Stimulated activated naive CD8-positive, alpha-beta T cell treated with anti-CD3 and anti-CD28 coated beads, Interleukin-15, Interleukin-2, amounts not matched to agents 100 U/mL and 50 U/mL, for 24 hours (primary cell): ENCODE measurements at regions not wholly inside any gene's neighbourhood (a gene's known extent, or its start where the extent isn't known, plus 50 kb on each side); places are given as distances from the start of the nearest gene placed in this dataset.
"Not testable (repeated sequence)": the region's sequence is repeated elsewhere in the genome, so short reads cannot be mapped to it uniquely, and the experiment has no call there.

Experiments used
- ATAC-seq: fragments of 150-1000 bp; cut with Tn5 transposase; one replicate; pipeline ENCODE4 v1.10.0; 2021
- DNase-seq: peaks from one replicate; pipeline ENCODE4 v3.0.0; 2021

DNA sequence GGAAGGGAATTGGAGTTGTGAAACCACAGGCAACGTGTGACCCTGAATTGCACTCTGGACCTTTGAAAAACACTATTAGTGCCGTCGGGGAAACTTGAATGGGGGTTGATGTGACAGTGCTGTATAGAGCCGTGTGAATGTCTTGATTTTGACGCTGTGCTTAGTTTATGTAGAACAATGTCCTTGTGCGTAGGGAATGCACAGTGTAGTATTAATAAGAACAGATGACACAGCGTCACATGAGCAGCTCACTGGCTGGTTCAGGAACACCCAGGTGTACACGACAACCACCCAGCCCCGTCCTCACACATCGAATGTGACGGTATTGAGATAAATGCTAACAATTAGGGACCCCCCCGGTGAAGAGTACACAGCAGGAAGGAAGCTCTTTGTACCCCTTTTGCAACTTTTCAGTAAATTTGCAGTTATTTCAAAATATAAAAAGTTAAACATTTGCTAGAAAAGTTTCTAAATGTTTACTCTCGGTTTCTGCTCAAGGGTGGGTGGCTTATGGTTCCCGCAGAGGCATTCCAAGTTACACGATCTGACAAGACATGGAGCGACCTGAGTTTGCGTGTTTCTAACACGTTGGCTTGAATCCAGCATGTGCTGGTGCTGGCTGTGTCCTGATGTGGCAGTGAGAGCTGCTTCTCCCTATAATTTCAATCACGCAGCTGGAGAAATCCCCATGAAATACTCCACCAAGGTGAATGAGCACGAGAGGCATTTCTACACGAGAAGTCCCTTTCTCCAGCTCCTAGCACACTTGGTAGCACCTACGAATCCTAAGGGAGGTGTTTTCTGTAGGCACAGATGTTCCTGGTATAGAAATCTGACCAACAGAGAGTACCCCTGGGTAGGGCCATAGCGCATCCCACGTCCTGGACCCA is 208.0 kb upstream of the EXOC2 start:
- DNase-seq = no peak
- no peak for ATAC-seq

DNA sequence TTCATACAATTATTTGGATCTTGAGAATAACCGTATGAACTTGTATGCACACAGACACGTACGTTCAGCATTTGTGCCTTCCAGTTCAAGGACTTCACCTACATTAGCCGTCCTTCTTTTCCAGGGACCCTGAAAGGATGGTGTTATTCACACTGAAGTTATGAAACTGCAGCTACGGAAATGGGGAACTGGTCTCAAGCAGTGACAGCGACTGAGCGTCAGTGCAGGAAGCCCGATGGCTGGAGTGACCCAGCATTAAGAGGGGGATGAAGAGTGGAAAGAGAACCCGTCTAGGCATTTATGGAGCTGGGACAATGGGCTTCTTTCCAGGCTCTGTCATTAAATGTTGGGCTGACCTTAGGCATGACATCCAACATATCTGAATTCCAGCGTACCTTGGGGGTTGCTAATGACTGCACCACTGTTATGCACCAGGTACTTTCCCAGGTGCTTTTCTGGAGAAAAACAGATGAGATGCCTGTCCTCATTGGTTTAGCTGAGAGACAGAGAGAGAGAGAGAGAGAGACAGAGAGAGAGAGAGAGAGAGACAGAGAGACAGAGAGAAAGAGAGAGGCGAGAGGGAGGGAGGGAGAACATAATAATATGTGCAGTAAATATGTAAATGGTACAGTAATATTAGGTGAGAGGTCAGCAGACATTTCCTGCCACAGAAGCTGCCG is 204.7 kb upstream of the EXOC2 start:
- DNase-seq = no peak
- no peak for ATAC-seq

DNA sequence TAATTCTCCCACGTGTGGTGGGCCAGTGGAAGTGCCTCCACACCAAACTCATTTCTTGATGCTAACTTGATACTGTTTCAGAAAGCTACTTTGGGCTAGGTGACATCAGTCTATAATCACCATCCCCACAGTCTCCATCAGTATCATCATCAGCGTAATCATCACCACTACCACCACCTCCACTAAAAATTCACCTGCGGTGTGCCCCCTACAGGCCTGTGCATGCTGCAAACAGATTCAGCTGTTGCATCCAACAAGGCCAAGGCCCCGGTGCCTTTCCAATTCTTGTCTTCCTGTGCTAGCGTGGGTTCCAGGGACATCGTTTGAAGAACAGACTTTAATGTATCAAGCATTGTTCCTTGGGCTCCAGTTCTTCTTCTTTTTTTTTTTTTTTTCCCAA is 201.3 kb upstream of the EXOC2 start:
- no peak for ATAC-seq
- peak; percentile 9 for DNase-seq

DNA sequence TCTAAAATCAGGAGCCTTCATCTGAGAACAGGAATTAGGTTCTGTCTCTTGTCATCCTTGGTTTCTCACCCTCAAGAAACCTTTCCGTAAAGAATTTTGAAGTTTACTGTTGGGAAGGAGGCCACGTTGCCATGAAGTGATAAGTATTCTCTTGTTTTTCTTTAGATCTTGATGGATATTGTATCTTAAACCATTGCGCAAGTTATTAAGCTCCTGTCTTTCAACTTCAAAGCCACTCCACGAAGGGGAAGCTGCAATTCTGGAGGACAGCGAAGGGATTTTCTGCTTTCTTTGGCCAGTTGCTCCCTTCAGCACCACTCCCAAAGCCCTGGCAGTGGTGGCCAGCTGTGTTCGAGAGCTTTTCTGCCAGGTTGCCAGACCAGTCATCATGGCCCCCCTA is 198.1 kb upstream of the EXOC2 start:
- ATAC-seq (no peak), DNase-seq (no peak)

DNA sequence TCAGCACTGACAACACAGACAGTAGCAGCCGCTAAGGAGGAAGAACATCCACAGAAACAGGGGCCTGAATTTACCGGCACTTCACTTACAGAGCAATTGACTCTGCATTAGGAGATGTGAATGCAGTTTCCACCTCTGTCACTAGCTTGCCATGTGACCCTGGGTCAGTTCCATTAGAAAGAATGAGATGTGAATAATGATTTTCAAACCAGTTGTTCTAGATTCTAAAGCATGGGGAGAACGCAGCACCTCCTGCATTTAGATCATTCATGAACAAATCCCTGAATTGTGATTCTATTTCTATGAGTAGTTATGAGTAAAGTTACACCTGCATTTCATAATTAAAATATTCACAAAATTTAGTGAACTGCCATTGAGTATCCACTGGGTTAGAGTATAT is 197.3 kb upstream of the EXOC2 start:
- DNase-seq (no peak), ATAC-seq (no peak)

DNA sequence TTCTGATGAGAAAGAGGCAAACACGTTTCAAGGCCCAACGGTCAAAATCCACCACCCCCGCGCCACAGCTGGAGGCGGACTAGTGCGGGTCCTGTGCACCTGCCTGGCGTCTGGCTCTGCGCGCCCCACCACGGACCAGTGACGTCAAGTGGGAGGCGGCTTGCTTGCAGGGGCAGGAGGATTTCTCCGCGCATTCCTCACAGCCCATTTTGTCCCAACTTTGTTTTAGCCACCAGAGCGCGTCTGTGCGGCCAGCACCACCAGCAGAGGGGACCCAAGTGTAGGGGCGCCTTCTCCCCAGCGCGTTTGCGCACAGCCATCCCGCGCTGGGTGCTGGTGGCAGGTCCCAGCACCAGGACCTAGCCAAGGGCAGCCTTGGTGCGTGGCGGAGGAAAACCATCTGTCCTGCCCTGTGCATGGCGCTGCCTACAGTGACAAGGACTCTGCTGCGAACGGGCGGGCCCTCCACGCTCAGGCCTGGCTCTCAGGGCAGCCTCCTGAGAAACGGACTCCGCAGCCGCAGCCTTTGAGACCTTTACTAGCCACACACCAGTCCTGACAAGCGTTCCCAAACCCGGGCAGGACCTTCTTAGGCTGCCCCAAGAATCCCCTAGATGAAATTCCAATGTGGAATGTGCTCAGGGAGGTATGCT is 194.8 kb upstream of the EXOC2 start:
- DNase-seq = no peak
- no peak for ATAC-seq

DNA sequence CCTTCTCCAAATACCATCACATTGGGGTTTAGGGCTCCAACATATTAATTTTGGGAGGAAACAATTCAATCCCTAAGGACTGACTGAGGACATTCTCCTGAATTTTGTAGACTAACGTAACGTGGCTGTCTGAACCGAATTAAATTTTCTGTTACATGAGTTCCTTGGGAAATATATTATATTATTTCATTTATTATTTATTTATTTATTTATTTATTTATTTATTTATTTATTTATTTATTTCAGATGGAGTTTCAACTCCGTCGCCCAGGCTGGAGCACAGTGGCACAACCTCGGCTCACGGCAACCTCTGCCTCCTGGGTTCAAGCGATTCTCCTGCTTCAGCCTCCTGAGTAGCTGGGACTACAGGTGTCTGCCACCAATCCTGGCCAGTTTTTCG is 193.2 kb upstream of the EXOC2 start:
- not testable (repeated sequence) for ATAC-seq

DNA sequence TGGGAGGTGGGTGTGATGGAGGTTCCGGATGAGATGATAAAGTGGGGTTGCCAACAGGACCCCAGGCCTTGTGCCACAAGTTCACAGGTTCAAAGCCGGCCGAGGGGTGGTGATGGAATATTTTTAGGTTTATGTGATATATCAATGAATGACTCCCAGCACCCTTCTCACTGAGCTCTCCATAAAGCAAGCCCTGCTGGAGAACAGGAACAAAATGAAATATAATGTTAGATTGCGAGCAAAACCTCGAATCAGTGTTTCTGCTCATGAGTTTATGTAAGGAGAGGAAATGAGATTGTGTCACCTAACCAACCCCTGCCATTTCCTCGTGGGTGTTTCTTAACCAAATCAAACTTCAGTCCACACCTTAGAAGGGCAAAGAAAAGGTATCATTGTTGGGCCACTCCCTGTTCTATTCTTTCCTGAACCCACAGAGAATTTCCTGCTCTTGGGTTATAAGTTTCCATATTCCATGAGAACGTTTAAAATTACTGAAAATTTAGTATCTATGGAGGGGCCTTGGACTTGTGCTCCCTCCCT is 192.2 kb upstream of the EXOC2 start:
- DNase-seq (no peak), ATAC-seq (no peak)

More for the DNA sequence above, 193.2 kb upstream of the EXOC2 start:
- DNase-seq = not testable (repeated sequence)

DNA sequence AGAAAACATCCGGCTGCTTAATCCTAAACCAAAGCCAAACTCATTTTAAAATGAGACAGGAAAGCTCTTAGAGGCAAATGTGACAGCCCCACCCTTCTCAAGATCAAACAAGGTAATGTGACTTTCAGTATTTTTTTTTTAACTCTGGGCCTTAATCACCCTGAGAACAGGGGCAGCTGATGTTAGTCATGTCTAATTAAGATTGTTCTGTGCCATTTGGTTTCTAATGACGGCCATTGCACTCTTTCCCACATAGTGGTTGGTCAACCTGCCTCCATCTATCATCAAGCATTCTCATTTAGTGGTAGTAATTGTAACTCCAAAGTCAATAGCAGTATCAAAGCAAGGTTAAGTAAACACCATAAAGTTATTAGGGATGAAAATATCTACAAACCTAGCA is 191.6 kb upstream of the EXOC2 start:
- no peak for DNase-seq
- ATAC-seq = no peak

DNA sequence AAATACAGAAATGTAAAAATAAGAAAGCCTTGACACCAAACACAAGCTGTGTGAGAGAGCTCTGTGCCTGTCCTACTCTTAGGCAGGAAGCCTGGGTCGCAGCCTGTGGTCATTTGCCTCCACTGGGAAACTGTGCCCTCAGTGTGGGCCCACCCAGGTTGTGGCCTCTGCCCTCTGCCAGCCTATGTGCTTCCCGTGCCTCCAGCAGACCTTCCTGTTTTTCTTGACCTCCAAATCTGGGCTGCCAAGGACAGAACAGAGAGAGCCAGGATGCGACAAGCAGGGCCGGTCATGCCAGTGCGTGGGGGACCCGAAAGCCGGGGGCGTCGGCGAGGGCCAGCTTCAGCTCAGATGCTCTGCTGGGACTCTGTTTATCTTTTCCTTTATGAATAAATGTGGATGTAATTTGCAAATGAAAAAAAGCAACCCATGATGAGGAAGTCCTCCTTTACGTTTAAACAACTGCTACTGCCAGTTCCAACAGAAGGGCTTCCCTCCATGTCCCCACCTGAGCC is 189.2 kb upstream of the EXOC2 start:
- DNase-seq (no peak), ATAC-seq (no peak)

DNA sequence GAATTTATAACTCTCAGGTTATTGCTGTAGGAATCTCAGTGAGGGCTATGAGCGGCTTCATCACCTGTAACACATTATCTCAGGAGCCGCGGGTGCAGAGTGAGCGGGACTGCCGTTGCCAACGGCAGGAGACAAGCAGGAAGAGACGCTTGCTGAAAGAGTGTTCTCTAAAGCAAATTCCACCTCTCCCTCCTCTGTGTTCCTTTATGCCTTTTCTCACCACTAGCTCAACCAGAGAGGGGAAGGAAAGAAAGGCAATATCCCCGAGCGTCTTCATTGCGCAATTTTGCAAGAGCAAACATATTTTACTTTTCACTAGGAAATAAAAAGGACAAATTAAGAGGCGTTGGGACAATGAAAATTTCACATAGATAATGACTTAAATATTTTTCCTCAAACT is 185.2 kb upstream of the EXOC2 start:
- DNase-seq (no peak), ATAC-seq (no peak)

DNA sequence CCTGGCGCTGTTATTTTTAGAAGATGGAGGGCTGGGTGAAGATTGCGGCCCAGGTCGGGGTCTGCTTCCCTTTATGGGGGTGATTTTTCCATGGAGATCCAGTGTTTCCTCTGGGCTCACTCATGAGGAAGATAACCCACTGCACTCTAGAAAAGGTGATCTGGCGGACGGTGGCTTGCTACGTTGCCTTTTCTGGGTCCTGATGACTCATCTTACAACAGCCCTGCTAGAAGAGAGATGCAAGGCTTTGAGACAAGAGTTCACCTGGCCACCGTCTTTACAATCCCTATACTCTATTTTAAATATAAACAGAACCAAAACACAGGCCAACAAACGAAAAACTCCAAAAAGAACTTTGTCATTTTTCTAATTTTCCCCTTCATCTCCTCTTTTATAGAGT is 182.1 kb upstream of the EXOC2 start:
- ATAC-seq = no peak

DNA sequence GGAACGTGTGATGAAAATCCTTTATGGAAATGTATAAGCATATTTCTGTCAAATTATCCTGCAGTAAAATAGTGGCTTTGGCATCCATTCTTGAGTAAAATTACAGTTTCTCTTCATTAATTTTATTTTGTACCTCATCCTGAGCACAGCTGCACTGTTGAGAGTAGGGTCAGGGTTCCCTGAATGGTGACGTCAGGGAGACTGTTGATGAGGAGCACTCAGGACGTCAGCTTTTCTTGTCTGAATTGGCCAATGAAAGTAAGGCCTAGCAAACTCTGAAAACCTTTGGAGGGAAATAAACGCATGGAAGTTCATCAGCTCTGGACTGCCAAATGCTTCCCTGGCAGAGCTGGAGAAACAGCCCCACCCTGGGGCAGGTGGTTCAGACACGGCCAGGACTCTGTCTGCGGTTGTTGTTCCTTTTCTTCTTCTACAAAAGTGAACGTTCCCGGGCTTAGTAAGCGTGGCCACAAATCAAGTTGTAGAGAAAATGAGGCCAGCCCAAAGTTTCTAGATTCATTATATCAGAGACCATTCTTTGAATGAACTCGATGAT is 179.7 kb upstream of the EXOC2 start:
- ATAC-seq (no peak), DNase-seq (no peak)

More for the DNA sequence above, 182.1 kb upstream of the EXOC2 start:
- no peak for DNase-seq

DNA sequence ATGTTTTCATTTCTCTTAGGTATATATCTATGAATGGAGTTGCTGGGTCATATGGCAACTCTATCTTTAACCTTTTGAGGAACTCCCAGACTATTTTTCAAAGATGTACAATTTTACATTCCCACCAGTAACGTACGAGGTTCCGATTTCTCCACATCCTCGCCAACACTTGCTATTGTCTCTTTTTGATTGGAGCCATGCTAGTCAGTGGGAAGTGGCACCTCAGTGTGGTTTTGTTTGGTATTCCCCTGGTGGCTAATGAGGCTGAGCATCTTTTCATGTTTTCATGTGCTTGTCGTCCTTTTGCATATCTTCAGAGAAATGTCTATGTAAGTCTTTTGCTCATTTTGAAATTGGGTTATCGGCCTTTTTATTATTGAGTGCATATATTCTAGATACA is 178.6 kb upstream of the EXOC2 start:
- ATAC-seq (no peak), DNase-seq (no peak)

DNA sequence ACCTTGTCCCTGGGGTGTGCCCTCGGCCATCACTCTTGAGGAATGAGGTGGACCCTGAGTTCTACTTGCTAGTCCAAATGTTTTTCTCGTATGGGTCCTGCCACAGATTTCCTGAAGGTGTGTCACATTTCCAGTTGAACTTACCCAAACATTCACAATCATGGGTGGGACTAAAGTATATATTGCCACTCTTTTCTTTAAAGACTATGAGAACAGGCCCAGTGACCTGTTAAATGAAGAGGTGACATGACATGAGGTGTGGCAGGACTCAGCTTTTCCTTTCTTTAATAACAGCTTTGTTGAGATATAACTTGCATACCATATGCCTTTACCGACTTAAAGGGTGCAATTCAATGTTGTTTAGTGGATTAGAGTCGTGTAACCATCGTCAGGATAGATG is 177.2 kb upstream of the EXOC2 start:
- no peak for DNase-seq
- no peak for ATAC-seq

DNA sequence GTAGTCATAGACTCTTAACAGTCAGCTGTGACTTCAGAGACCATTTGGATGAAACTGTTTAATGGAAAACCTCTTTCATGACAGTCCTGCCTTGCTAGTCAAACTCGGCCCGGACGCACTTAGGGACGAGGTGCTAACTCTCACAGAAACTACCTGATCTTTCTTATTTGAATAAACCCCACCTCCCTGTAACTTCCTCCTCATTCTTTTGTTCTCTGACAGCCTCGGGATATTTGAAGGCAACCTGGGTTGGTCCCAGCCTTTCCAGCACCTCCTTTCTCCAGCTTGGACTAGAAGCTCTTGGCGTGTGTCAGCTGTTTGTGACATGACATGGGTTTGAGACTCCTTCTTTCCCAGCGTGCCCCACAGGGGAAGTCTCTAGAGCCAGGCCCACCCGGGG is 175.3 kb upstream of the EXOC2 start:
- DNase-seq (no peak), ATAC-seq (no peak)

DNA sequence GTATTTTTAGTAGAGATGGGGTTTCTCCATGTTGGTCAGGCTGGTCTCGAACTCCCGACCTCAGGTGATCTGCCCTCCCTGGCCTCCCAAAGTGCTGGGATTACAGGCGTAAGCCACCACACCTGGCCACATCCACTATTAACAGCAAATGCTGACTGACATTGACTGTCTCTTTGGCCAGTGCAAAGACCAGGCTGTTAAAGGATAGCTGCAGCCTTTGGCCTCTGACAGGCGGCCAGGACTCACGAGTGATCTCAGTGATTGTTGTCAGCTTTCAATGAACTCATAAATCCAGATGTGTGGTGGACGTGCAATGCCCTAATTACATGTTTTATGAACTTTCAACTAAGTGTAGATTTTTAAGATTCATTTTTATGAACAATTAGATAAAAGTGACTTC is 174.4 kb upstream of the EXOC2 start:
- no peak for ATAC-seq
- DNase-seq = no peak

DNA sequence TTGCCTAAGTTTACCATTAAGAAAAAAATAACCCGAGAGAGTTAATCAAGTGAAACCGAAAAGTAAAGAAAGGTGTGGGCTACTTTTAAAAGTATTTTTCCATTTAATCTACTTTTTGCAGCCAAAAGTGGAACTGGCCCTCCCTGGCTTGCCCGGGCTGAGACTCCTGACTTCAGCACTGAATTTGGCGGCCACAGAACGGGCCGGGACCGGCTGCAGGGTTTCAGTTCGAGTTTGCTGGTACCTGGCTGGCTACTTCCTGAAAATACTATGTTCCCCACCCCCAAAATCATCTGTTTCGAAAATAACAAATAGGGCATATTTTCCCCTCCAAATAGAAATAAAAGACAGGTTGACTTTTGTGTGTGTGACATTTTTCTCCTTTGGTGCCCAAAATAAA is 173.4 kb upstream of the EXOC2 start:
- DNase-seq (no peak), ATAC-seq (no peak)

DNA sequence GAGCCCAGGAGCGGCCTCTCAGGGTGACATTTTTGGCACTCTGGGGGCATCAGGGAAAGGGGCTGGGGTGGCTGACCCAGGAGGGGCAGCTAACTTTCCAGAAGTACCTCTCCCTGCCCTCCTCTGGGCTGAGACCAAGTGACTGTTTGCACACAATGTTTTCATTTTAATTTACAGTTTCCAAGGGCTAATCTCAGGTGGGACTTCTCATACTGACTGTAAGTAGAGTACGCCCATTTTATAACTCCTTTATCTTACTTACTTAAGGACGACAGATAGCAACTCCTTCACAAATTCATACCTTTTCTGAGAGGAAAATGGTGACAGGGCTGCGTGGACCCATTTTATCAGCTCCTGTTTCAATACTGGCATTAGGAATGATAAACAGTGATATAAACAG is 172.9 kb upstream of the EXOC2 start:
- no peak for ATAC-seq
- no peak for DNase-seq

DNA sequence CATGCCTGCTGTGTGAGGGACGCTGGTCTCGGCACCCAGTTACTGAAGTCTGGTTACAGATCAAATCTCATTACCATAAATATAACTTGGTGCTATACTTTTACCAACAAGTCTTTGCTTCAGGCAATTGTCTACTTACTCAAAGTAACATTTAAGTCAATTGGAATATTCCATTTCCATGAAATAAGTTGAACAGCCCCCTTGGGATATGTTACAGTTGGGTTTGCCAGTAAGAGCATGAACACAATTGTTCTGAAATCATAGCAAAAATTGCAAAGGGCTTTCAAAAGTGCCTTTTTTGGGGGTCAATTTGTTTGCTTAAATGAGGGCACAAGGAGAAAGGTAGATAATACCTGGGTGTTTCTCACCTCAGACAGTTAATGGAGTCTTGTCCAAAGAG is 170.9 kb upstream of the EXOC2 start:
- no peak for ATAC-seq
- DNase-seq = no peak

DNA sequence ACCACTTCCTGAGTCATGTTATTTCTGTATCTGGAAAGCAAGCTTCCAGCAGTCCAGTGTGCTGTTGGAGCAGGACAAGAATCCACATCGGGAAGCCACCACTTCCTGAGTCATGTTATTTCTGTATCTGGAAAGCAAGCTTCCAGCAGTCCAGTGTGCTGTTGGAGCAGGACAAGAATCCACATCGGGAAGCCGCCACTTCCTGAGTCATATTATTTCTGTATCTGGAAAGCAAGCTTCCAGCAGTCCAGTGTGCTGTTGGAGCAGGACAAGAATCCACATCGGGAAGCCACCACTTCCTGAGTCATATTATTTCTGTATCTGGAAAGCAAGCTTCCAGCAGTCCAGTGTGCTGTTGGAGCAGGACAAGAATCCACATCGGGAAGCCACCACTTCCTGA is 170.2 kb upstream of the EXOC2 start:
- not testable (repeated sequence) for ATAC-seq, DNase-seq

DNA sequence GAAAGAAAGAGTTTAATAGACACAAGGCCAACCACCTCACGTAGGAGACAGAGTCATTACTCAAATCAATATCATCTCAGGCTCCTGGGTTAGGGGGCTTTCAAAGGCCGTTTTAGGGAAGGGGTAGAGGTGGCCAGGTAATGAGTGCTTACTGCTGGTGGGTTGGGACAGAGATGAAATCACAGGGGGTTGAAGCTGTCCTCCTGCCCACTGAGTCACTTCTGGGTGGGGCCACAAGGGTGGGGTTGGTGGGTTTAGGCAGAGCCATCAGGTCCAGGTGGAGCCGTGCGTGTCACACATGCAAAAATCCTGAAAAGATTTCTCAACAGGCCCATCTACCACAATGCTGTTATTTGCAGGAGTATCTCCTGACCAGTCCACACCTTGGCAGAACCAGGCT is 167.0 kb upstream of the EXOC2 start:
- ATAC-seq (no peak), DNase-seq (no peak)
